ENCODE measurements at regions not wholly inside any gene's neighbourhood (a gene's known extent, or its start where the extent isn't known, plus 50 kb on each side); places are given as distances from the start of the nearest gene placed in this dataset.

GRCh38 chr2:67616749-67617148, 219.6 kb downstream of the ETAA1 start:
- TF ChIP-seq, protein P1, sequence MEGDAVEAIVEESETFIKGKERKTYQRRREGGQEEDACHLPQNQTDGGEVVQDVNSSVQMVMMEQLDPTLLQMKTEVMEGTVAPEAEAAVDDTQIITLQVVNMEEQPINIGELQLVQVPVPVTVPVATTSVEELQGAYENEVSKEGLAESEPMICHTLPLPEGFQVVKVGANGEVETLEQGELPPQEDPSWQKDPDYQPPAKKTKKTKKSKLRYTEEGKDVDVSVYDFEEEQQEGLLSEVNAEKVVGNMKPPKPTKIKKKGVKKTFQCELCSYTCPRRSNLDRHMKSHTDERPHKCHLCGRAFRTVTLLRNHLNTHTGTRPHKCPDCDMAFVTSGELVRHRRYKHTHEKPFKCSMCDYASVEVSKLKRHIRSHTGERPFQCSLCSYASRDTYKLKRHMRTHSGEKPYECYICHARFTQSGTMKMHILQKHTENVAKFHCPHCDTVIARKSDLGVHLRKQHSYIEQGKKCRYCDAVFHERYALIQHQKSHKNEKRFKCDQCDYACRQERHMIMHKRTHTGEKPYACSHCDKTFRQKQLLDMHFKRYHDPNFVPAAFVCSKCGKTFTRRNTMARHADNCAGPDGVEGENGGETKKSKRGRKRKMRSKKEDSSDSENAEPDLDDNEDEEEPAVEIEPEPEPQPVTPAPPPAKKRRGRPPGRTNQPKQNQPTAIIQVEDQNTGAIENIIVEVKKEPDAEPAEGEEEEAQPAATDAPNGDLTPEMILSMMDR (optimal IDR thresholded peaks at IDR 0.05 in 1 of 3, IDR thresholded peaks at IDR 0.05 in 1 of 3, conservative IDR thresholded peaks at IDR 0.05 in 1 of 3; ENCODE audit: extremely low read depth in 1 of 3, insufficient read depth in 2 of 3, low read length in 3 of 3), result no peak
- no peak for TF ChIP-seq EZH2 (IDR thresholded peaks at IDR 0.05; ENCODE audit: low read length)
